ENCODE measurements at regions not wholly inside any gene's neighbourhood (a gene's known extent, or its start where the extent isn't known, plus 50 kb on each side); places are given as distances from the start of the nearest gene placed in this dataset.

DNA sequence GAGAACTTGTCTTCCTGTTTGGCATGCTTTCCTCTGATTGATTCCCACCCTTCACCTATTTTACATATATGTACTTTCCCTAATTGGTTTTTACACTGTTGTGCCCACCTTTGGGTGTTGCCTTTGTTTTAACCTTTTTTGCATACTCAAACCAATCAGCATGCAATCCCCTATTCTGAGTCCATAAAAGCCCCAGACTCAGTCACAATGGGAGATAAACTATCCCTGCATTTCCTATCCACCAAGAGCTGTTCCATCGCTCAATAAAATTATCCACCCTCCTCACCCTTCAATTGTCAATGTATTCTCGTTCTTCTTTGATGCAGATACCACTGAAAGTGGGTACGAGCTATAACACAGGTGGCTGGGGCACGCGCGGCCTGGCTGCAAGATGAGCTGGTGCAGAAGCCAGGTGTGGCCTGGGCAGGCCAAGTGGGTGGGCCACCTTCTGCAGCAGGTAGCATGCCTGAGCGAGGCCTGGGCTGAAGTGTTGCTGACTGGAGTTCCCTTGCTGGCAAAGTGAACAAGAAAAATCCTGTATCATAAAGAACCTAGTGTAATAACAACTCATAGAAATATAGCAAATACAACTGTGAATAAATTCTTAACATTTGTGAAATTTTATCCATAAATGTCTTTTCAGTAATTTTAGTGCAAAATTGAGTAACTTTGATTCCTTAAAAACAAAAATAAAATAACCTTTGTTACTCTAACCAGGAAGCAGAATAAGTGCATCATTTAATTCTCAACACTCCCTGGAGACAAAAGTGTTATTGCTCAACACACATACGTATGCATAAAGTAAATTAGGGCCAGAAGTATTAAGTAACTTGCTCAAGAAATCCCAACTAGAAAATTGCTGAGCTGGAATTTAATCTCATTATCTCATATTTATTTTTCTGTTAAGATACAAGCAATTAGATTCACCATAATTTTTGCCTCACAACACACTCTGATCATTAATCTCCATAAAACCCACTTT, 685.3 kb upstream of the EDIL3 start:
- H3K9me3 ChIP-seq (ENCODE audit: insufficient read depth, low read depth, low read length), result no peaks in the 10 kb centered on the region
- H3K27me3 ChIP-seq (ENCODE audit: insufficient read depth, low read length), result no peaks in the 10 kb centered on the region
- no peak overlapping the region for H3K4me3 ChIP-seq (ENCODE audit: low read length)
- H3K36me3 ChIP-seq (ENCODE audit: insufficient read depth, low read depth, low read length), result no peaks in the 10 kb centered on the region
- peaks cover 2% of the 10 kb centered on the region; the same call in 1 of the 2 replicates for H3K4me1 ChIP-seq (ENCODE audit: insufficient read depth, low read length)
- no peak overlapping the region for H3K27ac ChIP-seq (ENCODE audit: low read length)
- no peak overlapping the region for H3K9ac ChIP-seq (ENCODE audit: low read depth, low read length)

DNA sequence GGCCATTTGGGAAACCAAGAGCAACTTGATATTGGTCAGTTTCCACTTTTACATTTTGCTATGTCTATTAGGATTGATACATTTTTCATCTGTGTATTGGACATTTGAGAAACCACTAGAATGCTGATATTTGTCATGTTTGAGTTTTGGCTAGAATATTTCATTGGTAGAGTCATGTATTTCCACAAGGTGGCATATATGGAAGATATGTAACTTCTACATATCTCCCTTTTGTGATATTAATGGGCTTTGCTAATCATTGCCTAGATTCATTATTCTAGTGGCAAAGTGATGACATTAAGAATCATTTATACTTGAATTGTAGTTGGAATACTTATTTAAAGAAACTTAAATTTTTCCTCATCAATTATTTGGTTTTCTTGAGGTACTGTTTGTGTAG, 692.9 kb upstream of the EDIL3 start:
- Histone ChIP-seq H3K27me3 (ENCODE audit: insufficient read depth, low read length) (no peaks in the 10 kb centered on the region), H3K4me1 (ENCODE audit: insufficient read depth, low read length) (no peaks in the 10 kb centered on the region), H3K36me3 (ENCODE audit: insufficient read depth, low read depth, low read length) (no peaks in the 10 kb centered on the region), H3K9me3 (ENCODE audit: insufficient read depth, low read depth, low read length) (no peaks in the 10 kb centered on the region), H3K9ac (ENCODE audit: low read depth, low read length) (no peak overlapping the region), H3K27ac (ENCODE audit: low read length) (no peak overlapping the region), H3K4me3 (ENCODE audit: low read length) (no peak overlapping the region)

DNA sequence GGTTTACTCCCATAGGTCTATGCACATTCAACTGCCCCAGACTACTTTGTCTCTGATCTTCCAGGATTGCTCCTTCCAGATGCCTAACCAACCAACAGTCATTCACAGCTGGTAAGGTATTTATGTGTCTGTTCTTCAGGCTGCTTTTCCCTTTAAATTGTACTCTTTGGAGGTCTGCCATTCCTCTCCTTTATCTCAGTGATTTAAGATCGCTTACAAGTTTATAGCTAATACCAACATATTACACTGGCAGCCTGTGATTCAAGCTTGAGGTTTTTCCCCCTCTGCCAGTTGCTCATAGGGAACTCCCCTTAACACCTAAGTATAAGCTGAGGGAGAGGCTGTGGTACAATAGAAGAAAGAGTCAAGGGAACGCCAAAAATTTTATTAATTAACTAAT, 711.7 kb upstream of the EDIL3 start:
- Histone ChIP-seq H3K9ac (ENCODE audit: low read depth, low read length) (no peak overlapping the region), H3K27ac (ENCODE audit: low read length) (no peak overlapping the region), H3K27me3 (ENCODE audit: insufficient read depth, low read length) (no peaks in the 10 kb centered on the region), H3K4me3 (ENCODE audit: low read length) (no peak overlapping the region), H3K9me3 (ENCODE audit: insufficient read depth, low read depth, low read length) (no peaks in the 10 kb centered on the region), H3K36me3 (ENCODE audit: insufficient read depth, low read depth, low read length) (no peaks in the 10 kb centered on the region), H3K4me1 (ENCODE audit: insufficient read depth, low read length) (no peaks in the 10 kb centered on the region)

DNA sequence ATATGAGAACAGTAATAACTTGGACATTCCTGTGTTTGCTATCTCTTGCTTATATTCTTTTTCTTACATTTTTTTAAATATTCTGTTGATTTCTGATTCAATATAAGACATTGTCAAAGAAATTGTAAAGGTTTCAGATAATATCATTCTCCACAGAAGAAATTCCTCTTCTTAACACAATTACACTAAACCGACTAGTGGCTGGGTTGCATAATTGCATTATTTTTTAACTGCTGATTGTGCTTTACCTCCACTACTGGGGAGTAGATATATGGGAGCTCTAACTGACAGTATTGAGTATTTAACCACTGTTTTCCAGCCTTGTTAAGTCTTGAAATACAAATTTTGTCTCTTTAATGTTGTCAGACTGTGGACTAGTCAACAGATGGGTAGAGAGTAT, 723.8 kb upstream of the EDIL3 start:
- H3K9ac ChIP-seq (ENCODE audit: low read depth, low read length), result no peak overlapping the region
- no peak overlapping the region for H3K4me3 ChIP-seq (ENCODE audit: low read length)
- no peaks in the 10 kb centered on the region for H3K9me3 ChIP-seq (ENCODE audit: insufficient read depth, low read depth, low read length)
- H3K4me1 ChIP-seq (ENCODE audit: insufficient read depth, low read length), result no peaks in the 10 kb centered on the region
- no peaks in the 10 kb centered on the region for H3K36me3 ChIP-seq (ENCODE audit: insufficient read depth, low read depth, low read length)
- H3K27ac ChIP-seq (ENCODE audit: low read length), result no peak overlapping the region
- H3K27me3 ChIP-seq (ENCODE audit: insufficient read depth, low read length), result no peaks in the 10 kb centered on the region

DNA sequence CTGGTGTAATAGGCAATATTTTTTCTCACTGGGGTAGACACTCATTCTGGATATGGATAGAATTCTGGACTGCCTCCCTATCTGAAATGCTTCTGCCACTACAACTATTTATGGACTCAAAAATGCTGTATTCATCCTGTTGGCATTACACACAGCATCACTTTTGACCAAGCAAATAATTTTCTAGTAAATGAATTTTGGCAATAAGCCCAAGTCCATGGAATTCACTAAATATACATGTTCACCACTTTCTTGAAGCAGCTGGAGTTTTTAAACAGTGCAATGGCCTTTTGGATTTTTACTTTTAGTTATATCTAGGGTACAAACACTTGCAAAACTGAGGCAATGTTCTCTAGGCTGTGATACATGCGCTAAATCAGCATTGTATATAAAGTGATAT, 724.9 kb upstream of the EDIL3 start:
- H3K4me3 ChIP-seq (ENCODE audit: low read length), result no peak overlapping the region
- no peaks in the 10 kb centered on the region for H3K4me1 ChIP-seq (ENCODE audit: insufficient read depth, low read length)
- H3K36me3 ChIP-seq (ENCODE audit: insufficient read depth, low read depth, low read length), result no peaks in the 10 kb centered on the region
- H3K27ac ChIP-seq (ENCODE audit: low read length), result no peak overlapping the region
- H3K9me3 ChIP-seq (ENCODE audit: insufficient read depth, low read depth, low read length), result no peaks in the 10 kb centered on the region
- H3K27me3 ChIP-seq (ENCODE audit: insufficient read depth, low read length), result no peaks in the 10 kb centered on the region
- no peak overlapping the region for H3K9ac ChIP-seq (ENCODE audit: low read depth, low read length)

DNA sequence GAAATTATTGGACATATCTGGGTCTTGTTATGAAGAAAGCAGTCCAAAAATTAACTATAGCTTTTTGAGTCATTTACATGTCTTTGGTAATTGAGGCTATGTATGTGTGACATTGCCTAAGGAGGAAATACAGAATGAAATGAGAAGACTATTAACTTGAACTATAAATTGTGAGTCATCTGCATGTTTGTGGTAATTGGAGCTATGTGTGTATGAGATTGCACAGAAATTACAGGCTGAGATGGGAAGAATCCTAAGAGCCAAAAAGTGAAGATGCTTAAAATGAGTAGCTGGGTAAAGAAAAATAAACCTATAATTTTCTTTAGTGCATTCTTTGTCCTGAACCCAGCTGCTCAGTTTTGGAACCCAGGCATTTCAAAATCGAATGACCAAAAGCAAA, 747.6 kb upstream of the EDIL3 start:
- H3K4me3 ChIP-seq (ENCODE audit: low read length), result no peak overlapping the region
- H3K27me3 ChIP-seq (ENCODE audit: insufficient read depth, low read length), result no peaks in the 10 kb centered on the region
- no peaks in the 10 kb centered on the region for H3K36me3 ChIP-seq (ENCODE audit: insufficient read depth, low read depth, low read length)
- no peak overlapping the region for H3K27ac ChIP-seq (ENCODE audit: low read length)
- no peak overlapping the region for H3K9ac ChIP-seq (ENCODE audit: low read depth, low read length)
- no peaks in the 10 kb centered on the region for H3K4me1 ChIP-seq (ENCODE audit: insufficient read depth, low read length)
- H3K9me3 ChIP-seq (ENCODE audit: insufficient read depth, low read depth, low read length), result no peaks in the 10 kb centered on the region

DNA sequence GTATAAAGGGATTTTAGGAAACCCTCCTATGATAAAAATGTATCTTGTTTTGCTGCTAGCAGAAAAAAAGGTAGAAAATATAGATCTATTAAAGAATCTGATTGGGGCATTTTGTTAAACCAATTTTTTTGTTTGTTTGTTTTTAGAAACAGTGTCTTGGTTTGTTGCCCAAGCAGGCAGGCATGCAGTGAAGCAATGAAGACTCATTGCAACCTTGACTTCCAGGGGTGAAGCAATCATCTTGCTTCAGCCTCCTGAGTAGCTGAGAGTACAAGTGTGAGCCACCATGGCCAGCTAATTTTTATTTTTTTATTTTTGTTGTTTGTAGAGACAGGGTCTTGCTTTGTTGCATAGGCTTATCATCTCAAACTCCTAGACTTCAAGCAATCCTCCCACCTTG, 755.8 kb upstream of the EDIL3 start:
- Histone ChIP-seq H3K36me3 (ENCODE audit: insufficient read depth, low read depth, low read length) (no peaks in the 10 kb centered on the region), H3K4me1 (ENCODE audit: insufficient read depth, low read length) (no peaks in the 10 kb centered on the region), H3K4me3 (ENCODE audit: low read length) (no peak overlapping the region), H3K27ac (ENCODE audit: low read length) (no peak overlapping the region), H3K27me3 (ENCODE audit: insufficient read depth, low read length) (no peaks in the 10 kb centered on the region), H3K9me3 (ENCODE audit: insufficient read depth, low read depth, low read length) (no peaks in the 10 kb centered on the region), H3K9ac (ENCODE audit: low read depth, low read length) (no peak overlapping the region)

DNA sequence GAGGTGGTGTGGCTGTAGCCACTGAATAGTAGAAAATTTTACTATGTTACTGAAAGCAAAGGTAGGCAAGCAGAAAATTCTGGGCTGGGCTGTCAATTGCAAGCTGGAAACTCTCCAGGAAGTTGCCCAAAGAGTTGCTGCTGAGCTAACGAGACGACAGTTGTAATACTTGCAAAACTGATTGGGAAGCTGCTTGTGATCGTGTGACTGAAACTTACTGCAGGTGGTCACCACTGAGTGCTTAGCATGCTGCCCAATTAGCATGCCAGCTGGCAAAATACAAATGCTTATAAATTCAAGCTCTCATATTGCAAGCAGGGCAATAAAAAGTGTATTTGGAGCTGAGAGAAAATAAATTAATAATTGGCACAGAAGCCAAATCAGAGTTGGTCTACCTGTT, 758.5 kb upstream of the EDIL3 start:
- H3K4me1 ChIP-seq (ENCODE audit: insufficient read depth, low read length), result no peaks in the 10 kb centered on the region
- H3K27me3 ChIP-seq (ENCODE audit: insufficient read depth, low read length), result no peaks in the 10 kb centered on the region
- H3K9me3 ChIP-seq (ENCODE audit: insufficient read depth, low read depth, low read length), result no peaks in the 10 kb centered on the region
- H3K4me3 ChIP-seq (ENCODE audit: low read length), result no peak overlapping the region
- H3K9ac ChIP-seq (ENCODE audit: low read depth, low read length), result no peak overlapping the region
- H3K27ac ChIP-seq (ENCODE audit: low read length), result no peak overlapping the region
- no peaks in the 10 kb centered on the region for H3K36me3 ChIP-seq (ENCODE audit: insufficient read depth, low read depth, low read length)

DNA sequence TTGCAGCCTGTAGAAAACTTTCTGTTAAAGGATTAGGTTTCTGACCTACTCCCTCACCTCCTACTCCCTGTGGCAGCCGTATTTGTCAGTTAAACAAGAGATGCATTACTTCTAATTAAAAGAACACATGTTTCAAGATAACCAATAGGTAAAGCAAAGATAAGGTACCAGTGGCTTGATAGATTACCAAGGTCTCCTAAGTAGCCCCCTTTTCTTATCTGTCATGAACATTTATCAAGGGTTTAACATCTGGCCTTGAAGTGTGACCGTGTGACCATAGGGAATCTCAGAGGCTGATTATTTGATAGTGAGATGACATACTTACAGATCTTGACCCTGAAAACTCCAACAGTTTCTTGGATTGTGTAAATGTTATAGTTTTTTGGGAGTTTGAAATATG, 764.0 kb upstream of the EDIL3 start:
- Histone ChIP-seq H3K9me3 (ENCODE audit: insufficient read depth, low read depth, low read length) (no peaks in the 10 kb centered on the region), H3K4me1 (ENCODE audit: insufficient read depth, low read length) (no peaks in the 10 kb centered on the region), H3K27me3 (ENCODE audit: insufficient read depth, low read length) (no peaks in the 10 kb centered on the region), H3K4me3 (ENCODE audit: low read length) (no peak overlapping the region), H3K36me3 (ENCODE audit: insufficient read depth, low read depth, low read length) (no peaks in the 10 kb centered on the region), H3K9ac (ENCODE audit: low read depth, low read length) (no peak overlapping the region), H3K27ac (ENCODE audit: low read length) (no peak overlapping the region)

DNA sequence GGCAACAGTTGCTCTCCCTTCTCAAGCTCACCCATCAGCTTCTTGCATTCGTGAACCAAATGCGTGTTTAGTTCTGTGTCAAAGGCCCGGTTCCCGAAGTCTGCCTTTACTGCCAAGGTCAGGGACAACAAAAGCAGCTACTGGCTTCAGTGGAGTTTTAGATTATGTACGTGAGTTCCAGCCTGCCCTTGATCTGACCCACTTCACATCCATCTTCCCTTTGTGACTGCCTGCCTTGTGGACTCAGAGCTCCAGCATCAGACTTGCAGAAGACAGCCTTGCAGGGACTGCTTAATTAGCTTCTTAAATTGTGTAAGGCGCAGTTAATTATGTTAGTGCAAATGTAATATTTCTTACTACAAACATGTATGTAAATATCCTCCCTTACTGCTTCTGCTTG, 774.7 kb upstream of the EDIL3 start:
- no peaks in the 10 kb centered on the region for H3K9me3 ChIP-seq (ENCODE audit: insufficient read depth, low read depth, low read length)
- no peaks in the 10 kb centered on the region for H3K27me3 ChIP-seq (ENCODE audit: insufficient read depth, low read length)
- H3K4me3 ChIP-seq (ENCODE audit: low read length), result no peak overlapping the region
- no peak overlapping the region for H3K9ac ChIP-seq (ENCODE audit: low read depth, low read length)
- H3K27ac ChIP-seq (ENCODE audit: low read length), result no peak overlapping the region
- H3K36me3 ChIP-seq (ENCODE audit: insufficient read depth, low read depth, low read length), result no peaks in the 10 kb centered on the region
- H3K4me1 ChIP-seq (ENCODE audit: insufficient read depth, low read length), result no peaks in the 10 kb centered on the region

DNA sequence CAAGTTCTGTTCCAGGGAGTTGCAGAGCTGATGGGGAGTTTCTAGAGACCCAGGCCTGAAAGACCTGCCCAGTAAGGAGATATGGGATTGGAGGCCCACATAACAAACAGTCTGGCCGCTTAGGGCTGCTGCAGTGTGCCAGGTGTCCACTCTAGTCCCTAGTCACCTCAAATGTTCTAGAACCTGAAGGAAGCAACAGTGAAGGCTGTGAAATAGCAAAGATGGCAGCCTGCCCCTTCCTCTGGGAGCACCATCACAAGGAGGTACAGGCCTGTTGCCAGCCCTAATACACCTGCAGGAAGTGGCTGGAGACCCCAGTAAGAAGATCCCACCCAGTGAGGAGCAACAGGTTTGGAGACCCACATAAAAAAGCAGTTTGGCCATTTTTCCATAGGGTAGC, 783.8 kb upstream of the EDIL3 start:
- H3K4me3 ChIP-seq (ENCODE audit: low read length), result no peak overlapping the region
- no peaks in the 10 kb centered on the region for H3K4me1 ChIP-seq (ENCODE audit: insufficient read depth, low read length)
- H3K9me3 ChIP-seq (ENCODE audit: insufficient read depth, low read depth, low read length), result no peaks in the 10 kb centered on the region
- no peaks in the 10 kb centered on the region for H3K27me3 ChIP-seq (ENCODE audit: insufficient read depth, low read length)
- H3K27ac ChIP-seq (ENCODE audit: low read length), result no peak overlapping the region
- no peak overlapping the region for H3K9ac ChIP-seq (ENCODE audit: low read depth, low read length)
- no peaks in the 10 kb centered on the region for H3K36me3 ChIP-seq (ENCODE audit: insufficient read depth, low read depth, low read length)

DNA sequence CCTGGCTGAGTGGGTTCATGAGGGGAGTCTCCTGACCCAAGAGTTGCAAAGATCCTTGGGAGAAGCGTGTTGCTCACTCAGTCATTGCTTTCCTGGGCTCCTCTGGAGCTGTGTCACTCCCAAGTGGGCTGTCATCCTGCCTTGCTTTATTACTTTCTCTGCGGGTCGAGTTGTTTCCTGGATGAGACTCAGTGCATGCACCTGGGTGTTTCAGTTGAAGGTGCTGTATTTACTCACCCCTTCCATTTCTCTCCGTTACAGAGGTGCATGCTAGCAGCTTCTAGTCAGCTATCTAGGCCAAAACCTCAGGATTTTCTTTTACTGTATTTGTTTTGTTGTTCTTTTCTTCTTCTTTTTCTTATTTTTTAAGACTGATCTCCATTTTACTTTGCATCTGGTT, 785.5 kb upstream of the EDIL3 start:
- H3K9ac ChIP-seq (ENCODE audit: low read depth, low read length), result no peak overlapping the region
- H3K4me3 ChIP-seq (ENCODE audit: low read length), result no peak overlapping the region
- no peaks in the 10 kb centered on the region for H3K4me1 ChIP-seq (ENCODE audit: insufficient read depth, low read length)
- H3K9me3 ChIP-seq (ENCODE audit: insufficient read depth, low read depth, low read length), result no peaks in the 10 kb centered on the region
- H3K27me3 ChIP-seq (ENCODE audit: insufficient read depth, low read length), result no peaks in the 10 kb centered on the region
- H3K36me3 ChIP-seq (ENCODE audit: insufficient read depth, low read depth, low read length), result no peaks in the 10 kb centered on the region
- H3K27ac ChIP-seq (ENCODE audit: low read length), result no peak overlapping the region
